ENCODE measurements at regions not wholly inside any gene's neighbourhood (a gene's known extent, or its start where the extent isn't known, plus 50 kb on each side); places are given as distances from the start of the nearest gene placed in this dataset.

DNA sequence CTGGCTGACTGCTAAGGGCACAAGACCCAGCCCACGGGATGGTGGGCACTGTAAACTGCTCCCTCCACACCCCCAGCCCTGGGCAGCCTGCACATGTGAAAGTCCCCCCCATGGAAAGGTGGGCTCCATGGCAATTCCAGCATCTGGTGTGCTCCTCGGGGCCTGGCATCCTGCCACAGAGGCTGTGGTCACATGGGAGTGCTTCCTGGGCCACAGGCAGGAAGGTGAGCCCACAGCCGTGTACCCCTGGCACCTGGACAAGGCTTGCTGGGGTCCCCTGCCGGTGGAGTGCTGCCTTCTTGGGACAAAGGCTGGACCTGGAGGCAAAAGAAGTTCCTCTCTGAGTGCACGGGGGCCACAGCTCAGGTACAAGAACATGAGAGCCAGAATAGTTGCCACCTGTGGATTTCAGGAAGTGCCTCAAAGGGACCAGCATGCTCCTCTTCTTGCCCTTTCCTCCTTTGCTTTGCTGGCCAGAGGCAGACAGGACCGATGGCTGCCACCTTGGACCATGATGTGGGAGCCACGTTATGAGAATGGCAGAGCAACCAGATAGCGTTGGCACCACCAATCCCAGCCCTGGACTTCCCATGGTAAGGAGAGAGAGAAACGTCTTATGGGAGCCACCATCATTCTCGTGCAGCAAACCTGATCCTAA is 120.2 kb upstream of the MLN start:
- H3K9me3 ChIP-seq (ENCODE audit: control insufficient read depth in 1 of 2, insufficient read depth in 1 of 2, low read depth in 1 of 2, low read length in 2 of 2) = no peaks in the 10 kb centered on the region
- ChIA-PET CTCF (no interaction called here), POLR2A (no interaction called here), RAD21 (ENCODE audit: low non-redundant PET in 1 of 2, low total read pairs in 2 of 2, uncharacterized antibody in 2 of 2, unreplicated experiment in 2 of 2) (no interaction called here)
- no peaks in the 10 kb centered on the region for H4K20me1 ChIP-seq (ENCODE audit: insufficient read depth)
- no peak overlapping the region for H3K27ac ChIP-seq (ENCODE audit: low read depth, low read length)
- ATAC-seq (no peak), DNase-seq (ENCODE audit: low read depth, low spot score) (no peak)
- H3K9me2 ChIP-seq (ENCODE audit: insufficient read depth) = no peaks in the 10 kb centered on the region
- H3K4me2 ChIP-seq (ENCODE audit: low read length) = no peak overlapping the region
- no peak overlapping the region for H3K9ac ChIP-seq (ENCODE audit: low read length)
- TF ChIP-seq JUND (IDR thresholded peaks at IDR 0.05) = no peak
- no peak for TF ChIP-seq ZNF274 (IDR thresholded peaks at IDR 0.05; ENCODE audit: low read depth, low read length)
- TF ChIP-seq POLR2AphosphoS5 (IDR thresholded peaks at IDR 0.05; ENCODE audit: low read depth, low read length) = no peak
- TF ChIP-seq POLR2A (IDR thresholded peaks at IDR 0.05; ENCODE audit: borderline replicate concordance, extremely low read depth, insufficient read depth, insufficient read length) = no peak
- no peak for TF ChIP-seq SP1 (IDR thresholded peaks at IDR 0.05; ENCODE audit: low read depth)
- TF ChIP-seq, protein P1, sequence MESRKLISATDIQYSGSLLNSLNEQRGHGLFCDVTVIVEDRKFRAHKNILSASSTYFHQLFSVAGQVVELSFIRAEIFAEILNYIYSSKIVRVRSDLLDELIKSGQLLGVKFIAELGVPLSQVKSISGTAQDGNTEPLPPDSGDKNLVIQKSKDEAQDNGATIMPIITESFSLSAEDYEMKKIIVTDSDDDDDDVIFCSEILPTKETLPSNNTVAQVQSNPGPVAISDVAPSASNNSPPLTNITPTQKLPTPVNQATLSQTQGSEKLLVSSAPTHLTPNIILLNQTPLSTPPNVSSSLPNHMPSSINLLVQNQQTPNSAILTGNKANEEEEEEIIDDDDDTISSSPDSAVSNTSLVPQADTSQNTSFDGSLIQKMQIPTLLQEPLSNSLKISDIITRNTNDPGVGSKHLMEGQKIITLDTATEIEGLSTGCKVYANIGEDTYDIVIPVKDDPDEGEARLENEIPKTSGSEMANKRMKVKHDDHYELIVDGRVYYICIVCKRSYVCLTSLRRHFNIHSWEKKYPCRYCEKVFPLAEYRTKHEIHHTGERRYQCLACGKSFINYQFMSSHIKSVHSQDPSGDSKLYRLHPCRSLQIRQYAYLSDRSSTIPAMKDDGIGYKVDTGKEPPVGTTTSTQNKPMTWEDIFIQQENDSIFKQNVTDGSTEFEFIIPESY (IDR thresholded peaks at IDR 0.05; ENCODE audit: extremely low read depth, insufficient replicate concordance, low read length) = no peak
- no peak for TF ChIP-seq SRF (IDR thresholded peaks at IDR 0.05; ENCODE audit: low read depth)
- no peak for TF ChIP-seq YY1 (IDR thresholded peaks at IDR 0.05; ENCODE audit: extremely low read depth, insufficient replicate concordance, low read depth, low read length)
- TF ChIP-seq EGR1 (IDR thresholded peaks at IDR 0.05; ENCODE audit: low read depth) = no peak
- no peak for TF ChIP-seq ZFX (IDR thresholded peaks at IDR 0.05)
- H3K4me3 ChIP-seq (replicated peaks in 1 of 2; ENCODE audit: low read depth in 1 of 2, low read length in 2 of 2) = no peak overlapping the region
- H3K36me3 ChIP-seq (ENCODE audit: control insufficient read depth in 1 of 2, insufficient read depth in 2 of 2, low read length in 2 of 2) = no peaks in the 10 kb centered on the region
- H3K79me2 ChIP-seq (ENCODE audit: insufficient read depth, low read length) = no peaks in the 10 kb centered on the region
- intact Hi-C loops (cut with micrococcal nuclease) = no loop called here
- no TSS peak for BruUV-seq (replicated peaks)
- H2AFZ ChIP-seq (ENCODE audit: low read depth, low read length, poor library complexity, severe bottlenecking) = no peak overlapping the region
- H3K4me1 ChIP-seq (ENCODE audit: control insufficient read depth in 1 of 2, insufficient read depth in 2 of 2, low read length in 2 of 2) = no peaks in the 10 kb centered on the region
- no peaks in the 10 kb centered on the region for H3K27me3 ChIP-seq (ENCODE audit: insufficient read depth, low read length)

Data from HCT116 (cell line).